Lower leg skin (tissue), 3 donors: ENCODE measurements at regions not wholly inside any gene's neighbourhood (a gene's known extent, or its start where the extent isn't known, plus 50 kb on each side); places are given as distances from the start of the nearest gene placed in this dataset.

Source experiments
- POLR2A ChIP-seq, 2 donors: fragments of 450-650 bp; IDR thresholded peaks; one replicate each; pipeline ENCODE4 v1.6.1; 2016 to 2017; ENCODE audit warnings: antibody characterized with exemption in 2 of 2, mild to moderate bottlenecking in 1 of 2, moderate library complexity in 1 of 2
- TF ChIP-seq, protein P1 (sequence below), 3 donors: fragments of 450-650 bp; IDR thresholded peaks; one replicate each; pipeline ENCODE4 v1.5.1; 2016; ENCODE audit warnings: antibody characterized with exemption in 3 of 3, mild to moderate bottlenecking in 3 of 3, moderate library complexity in 2 of 3

DNA sequence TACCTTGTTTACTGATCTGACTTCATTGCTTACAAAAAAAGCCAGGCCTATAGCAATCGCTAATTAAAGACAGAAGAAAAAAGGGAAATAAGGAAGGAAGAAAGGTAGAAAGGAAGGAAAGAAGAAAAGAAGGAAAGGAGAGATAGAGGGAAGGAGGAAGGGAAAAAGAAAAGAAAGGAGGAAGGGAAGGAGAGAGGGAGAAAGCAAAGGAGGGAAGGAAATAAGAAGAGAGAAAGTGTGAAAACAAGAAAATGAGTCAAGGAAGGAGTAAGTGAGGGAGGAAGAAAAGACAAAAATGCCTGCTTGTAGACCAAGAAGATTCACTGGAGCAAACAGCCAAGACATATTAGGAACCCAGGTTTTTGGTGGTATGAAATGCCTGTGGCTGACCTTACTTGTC lies 57.0 kb upstream of the MAGEB16 start:
- TF ChIP-seq, protein P1, sequence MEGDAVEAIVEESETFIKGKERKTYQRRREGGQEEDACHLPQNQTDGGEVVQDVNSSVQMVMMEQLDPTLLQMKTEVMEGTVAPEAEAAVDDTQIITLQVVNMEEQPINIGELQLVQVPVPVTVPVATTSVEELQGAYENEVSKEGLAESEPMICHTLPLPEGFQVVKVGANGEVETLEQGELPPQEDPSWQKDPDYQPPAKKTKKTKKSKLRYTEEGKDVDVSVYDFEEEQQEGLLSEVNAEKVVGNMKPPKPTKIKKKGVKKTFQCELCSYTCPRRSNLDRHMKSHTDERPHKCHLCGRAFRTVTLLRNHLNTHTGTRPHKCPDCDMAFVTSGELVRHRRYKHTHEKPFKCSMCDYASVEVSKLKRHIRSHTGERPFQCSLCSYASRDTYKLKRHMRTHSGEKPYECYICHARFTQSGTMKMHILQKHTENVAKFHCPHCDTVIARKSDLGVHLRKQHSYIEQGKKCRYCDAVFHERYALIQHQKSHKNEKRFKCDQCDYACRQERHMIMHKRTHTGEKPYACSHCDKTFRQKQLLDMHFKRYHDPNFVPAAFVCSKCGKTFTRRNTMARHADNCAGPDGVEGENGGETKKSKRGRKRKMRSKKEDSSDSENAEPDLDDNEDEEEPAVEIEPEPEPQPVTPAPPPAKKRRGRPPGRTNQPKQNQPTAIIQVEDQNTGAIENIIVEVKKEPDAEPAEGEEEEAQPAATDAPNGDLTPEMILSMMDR (IDR thresholded peaks at IDR 0.05) = no peak
- TF ChIP-seq POLR2A (IDR thresholded peaks at IDR 0.05) = no peak
